ENCODE measurements at regions not wholly inside any gene's neighbourhood (a gene's known extent, or its start where the extent isn't known, plus 50 kb on each side); places are given as distances from the start of the nearest gene placed in this dataset.

GRCh38 chrX:17922303-17922702 lies 61.2 kb upstream of the RAI2 start:
- DNase-seq = no peak

- no peak for DNase-seq
Observed at GRCh38 chrX:17919896-17920446, 58.9 kb upstream of the RAI2 start.

- DNase-seq = no peak
Observed at GRCh38 chrX:17917945-17918577, 57.0 kb upstream of the RAI2 start.

- no peak for DNase-seq
Observed at GRCh38 chrX:17913801-17914200, 52.7 kb upstream of the RAI2 start.
